OCI-LY3 (cell line): ENCODE measurements at regions not wholly inside any gene's neighbourhood (a gene's known extent, or its start where the extent isn't known, plus 50 kb on each side); places are given as distances from the start of the nearest gene placed in this dataset.

ENCODE experiments used
- EZH2phosphoT487 ChIP-seq: fragments of 200-600 bp; shearing (Covaris generic); IDR thresholded peaks from 2 replicates; pipeline ENCODE4 v1.6.1; 2018; ENCODE audit warnings: antibody characterized with exemption, mixed run types, low read depth
- TF ChIP-seq, protein P1 (sequence below): fragments of 200-600, 300-600 bp; sonication (generic); IDR thresholded peaks from 2 replicates; pipeline ENCODE4 v1.5.1; 2014; ENCODE audit warnings: antibody characterized with exemption, low read length, low read depth

DNA sequence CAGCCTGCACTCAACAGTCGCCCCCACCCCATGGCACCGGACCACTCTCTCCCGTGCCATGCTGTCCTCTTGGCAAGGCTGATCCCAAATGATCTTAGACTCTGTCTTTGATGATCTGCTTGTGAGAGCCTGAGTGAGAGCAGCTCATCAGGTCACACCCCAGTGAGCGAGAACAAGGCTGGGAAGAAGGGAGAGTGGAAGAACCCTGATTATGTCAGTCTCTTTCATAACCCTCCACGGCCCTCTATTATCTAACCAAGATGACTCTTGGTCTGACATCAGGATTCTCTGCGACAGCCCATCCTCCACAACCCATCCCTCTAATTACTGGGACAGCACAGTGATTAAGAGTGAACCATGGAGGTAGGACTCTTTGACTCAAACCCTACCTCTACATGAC lies 53.1 kb upstream of the C7orf33 start:
- TF ChIP-seq, protein P1, sequence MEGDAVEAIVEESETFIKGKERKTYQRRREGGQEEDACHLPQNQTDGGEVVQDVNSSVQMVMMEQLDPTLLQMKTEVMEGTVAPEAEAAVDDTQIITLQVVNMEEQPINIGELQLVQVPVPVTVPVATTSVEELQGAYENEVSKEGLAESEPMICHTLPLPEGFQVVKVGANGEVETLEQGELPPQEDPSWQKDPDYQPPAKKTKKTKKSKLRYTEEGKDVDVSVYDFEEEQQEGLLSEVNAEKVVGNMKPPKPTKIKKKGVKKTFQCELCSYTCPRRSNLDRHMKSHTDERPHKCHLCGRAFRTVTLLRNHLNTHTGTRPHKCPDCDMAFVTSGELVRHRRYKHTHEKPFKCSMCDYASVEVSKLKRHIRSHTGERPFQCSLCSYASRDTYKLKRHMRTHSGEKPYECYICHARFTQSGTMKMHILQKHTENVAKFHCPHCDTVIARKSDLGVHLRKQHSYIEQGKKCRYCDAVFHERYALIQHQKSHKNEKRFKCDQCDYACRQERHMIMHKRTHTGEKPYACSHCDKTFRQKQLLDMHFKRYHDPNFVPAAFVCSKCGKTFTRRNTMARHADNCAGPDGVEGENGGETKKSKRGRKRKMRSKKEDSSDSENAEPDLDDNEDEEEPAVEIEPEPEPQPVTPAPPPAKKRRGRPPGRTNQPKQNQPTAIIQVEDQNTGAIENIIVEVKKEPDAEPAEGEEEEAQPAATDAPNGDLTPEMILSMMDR = no peak
- TF ChIP-seq EZH2phosphoT487 = no peak
